GM19455 (cell line): ENCODE measurements at regions not wholly inside any gene's neighbourhood (a gene's known extent, or its start where the extent isn't known, plus 50 kb on each side); places are given as distances from the start of the nearest gene placed in this dataset.

Experiments
- ATAC-seq: cut with Tn5 transposase; IDR thresholded peaks from one replicate; pipeline ENCODE4 v1.9.1; 2021; ENCODE audit not compliant: unreplicated experiment

DNA sequence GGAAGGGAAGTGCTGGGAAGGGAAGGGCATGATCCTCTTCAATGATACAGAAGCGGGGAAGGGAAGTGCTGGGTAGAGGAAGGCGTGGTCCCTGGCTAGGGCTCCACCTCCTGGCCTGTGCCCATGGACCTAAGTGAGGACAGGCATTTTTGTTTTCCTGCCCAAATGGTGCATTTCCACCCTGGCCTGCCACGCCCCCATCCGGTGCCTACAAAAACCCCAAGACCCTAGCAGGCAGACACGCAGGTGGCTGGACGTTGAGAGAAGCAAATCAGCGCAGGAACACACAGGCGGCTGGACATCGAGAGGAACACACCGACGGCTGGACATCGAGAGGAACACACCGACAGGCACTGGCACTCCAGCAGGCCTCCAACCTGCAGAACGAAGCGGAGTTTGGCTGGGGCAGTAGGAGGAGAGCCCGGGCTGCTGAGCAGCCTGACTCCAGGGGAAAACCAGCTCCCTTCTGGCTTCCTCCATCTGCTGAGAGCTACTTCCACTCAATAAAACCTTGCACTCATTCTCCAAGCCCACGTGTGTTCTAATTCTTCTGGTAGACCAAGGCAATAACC, 628.3 kb downstream of the BUD13 start:
- ATAC-seq, result no peak

DNA sequence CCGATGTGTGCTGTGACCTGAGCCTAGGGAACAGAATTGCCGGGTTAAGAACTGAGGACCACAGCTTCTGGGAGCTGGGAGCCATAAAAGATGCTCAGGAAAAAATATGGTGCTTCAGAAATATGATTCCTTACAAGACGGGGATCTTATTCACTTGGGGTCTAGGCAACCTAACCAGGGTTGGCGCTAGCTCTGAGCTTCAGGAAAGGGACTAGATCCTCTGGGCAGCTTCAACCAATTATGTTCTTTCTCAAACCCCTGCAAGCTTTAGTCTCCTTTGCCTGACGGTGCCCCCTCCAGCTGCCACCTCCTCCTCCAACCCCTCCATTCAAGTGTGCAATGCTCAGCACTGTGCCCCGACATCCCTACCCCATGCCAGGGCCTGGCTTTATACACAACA, 634.1 kb upstream of the CADM1 start:
- no peak for ATAC-seq

- no peak for ATAC-seq
Observed at GRCh38 chr11:116137753-116138152, 633.5 kb upstream of the CADM1 start.

- no peak for ATAC-seq
Observed at GRCh38 chr11:116136987-116137674, 632.9 kb upstream of the CADM1 start.

DNA sequence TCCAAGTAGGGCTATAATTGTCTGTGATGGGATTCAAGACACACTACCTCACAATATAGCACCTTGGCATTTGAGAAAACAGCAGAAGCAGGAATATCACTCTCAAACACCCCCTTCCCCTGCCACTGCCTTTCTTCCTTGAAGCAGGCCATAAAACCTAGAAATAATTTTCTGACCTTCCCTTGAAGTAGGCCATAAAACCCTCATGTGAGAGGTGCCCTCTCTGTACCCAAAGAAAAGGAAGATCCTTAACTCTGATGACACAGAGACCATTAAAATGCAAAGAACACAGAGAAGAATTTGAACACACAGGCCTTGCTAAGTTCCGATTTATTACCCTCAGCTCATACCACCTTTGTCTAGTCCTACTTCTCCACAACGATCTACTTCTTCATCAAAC, 631.7 kb upstream of the CADM1 start:
- no peak for ATAC-seq

- ATAC-seq, result no peak
Observed at GRCh38 chr11:116134450-116134849, 630.2 kb upstream of the CADM1 start.

GRCh38 chr11:116132273-116132978, 628.2 kb upstream of the CADM1 start:
- ATAC-seq, result no peak

- ATAC-seq, result no peak
Observed at GRCh38 chr11:116130122-116130521, 625.9 kb upstream of the CADM1 start.

GRCh38 chr11:116129456-116129855, 625.2 kb upstream of the CADM1 start:
- ATAC-seq, result no peak

GRCh38 chr11:116126562-116126961, 622.3 kb upstream of the CADM1 start:
- no peak for ATAC-seq

DNA sequence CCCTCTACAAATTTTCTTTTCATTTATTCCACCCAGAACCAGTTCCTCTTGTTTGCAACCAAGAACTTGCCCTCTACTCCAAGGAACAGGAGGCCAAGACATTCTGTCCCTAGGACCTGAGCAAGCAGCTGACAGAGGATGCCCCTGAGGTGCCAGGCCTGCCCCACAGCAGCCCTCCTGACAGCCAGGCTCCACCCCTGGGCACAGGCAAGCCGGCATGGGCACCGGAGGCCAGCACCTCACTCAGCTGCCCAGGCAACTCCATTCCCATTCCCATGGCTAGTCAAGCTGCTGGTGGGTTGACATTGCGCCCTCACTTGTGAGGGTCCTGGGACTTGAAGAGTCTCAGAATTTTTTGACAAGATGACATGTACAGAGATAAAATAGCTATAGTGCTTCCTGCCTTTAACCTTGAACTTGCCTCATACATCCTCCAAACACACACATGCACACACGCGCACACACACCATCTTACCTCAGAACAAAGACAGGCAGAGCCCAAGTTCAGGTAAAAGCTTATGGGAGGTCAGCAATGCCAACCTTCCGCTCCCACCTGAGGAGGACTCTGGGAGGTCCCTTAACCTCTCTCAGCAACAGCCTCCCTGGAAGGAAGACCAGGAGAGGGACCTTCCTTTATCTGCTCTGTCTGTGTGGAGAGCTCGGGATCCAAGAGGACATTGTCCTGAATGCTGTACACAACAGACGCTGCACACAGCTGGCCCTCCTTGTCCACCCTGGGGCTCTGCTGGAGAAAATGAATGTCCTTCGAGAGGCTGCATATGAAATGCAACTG, 620.9 kb upstream of the CADM1 start:
- no peak for ATAC-seq

- ATAC-seq, result no peak
Observed at GRCh38 chr11:116123739-116124138, 619.5 kb upstream of the CADM1 start.

DNA sequence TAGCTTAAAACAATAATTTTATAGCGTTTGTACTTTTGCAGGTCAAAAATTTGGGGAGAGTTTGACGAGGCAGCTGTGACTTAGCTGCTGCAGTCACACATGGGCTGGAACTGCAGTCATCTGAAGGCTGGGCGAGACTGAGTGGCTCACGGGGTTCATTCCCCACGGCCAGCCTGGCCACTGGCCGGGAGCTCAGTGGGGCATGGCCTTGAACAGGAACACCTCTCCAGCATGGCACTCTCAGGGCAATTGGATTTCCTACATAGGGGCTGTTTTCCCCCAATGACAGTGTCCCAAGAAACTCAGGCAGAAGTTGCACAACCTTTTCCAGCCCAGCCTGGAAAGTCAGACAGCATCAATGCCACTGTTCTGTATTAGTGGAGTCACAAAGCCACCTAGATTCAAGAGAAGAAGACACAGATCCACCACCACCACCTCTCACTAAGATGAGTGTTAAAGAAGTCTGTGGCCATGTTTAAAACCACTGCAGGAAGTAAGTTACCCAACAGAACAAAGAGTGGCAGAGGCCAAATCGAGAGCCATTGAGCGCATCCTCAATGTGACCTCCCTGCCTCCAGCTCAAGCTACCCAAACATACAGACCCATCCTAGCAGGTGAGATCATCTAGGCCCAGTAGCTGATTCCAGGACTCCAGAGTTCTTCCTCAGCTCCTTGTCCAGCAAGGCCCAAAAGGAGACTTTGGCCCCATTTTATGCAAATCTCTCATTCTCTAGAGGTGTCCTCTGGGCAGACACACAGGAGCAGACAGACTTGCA, 618.7 kb upstream of the CADM1 start:
- ATAC-seq, result no peak

DNA sequence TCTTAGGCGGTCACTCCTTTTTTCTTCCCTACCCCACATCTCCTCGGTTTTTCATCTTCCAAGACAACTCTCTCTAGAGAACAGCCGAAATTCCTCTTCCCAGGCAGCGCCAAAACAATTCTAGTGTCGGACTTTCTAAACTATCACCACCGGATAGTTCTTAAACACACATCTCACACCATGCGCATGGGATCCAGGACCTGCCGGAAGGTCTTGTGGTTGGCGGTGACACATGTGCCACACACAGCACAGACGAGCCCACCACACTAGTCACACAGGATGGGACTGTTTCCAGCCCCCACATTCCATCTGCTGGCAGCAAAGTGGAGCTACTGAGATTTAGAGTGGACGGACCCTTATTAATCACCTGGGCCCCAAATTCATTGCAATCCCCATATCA, 614.9 kb upstream of the CADM1 start:
- ATAC-seq, result no peak

DNA sequence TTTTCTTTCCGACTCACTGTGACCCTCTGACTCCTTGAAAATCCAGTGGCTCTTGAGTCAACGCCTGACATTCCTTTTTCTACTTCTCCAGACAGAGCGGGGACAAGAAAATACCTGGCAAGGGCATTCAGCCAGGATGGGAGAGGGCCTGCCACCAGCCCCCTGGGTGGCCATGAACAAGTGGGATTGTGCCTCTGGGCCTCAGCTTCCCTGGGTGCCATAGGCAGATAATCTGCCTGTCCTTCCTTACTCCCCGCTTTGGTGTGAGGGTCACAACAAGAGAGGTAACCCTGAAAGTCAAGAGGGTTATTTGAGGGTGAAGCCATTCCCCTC, 613.9 kb upstream of the CADM1 start:
- ATAC-seq, result no peak

- no peak for ATAC-seq
Observed at GRCh38 chr11:116117331-116118137, 613.3 kb upstream of the CADM1 start.

DNA sequence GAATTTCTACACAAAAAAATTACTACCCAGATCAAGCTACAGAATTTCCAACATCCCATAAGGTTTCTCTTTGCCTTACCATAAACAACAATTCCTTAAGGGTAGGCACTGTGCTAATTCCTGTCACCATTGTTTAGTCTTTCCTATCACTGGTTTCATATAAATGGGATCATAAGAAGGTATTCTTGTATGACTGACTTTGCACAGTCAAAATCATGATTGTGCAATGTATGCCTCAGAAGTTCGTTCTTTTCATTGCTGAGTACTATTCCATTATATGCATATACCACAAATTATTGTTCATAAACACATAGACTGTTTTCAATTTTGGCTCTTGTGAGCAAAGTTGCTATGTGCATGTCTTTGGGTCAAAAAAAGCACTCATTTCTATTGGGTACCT, 611.6 kb upstream of the CADM1 start:
- ATAC-seq, result no peak

DNA sequence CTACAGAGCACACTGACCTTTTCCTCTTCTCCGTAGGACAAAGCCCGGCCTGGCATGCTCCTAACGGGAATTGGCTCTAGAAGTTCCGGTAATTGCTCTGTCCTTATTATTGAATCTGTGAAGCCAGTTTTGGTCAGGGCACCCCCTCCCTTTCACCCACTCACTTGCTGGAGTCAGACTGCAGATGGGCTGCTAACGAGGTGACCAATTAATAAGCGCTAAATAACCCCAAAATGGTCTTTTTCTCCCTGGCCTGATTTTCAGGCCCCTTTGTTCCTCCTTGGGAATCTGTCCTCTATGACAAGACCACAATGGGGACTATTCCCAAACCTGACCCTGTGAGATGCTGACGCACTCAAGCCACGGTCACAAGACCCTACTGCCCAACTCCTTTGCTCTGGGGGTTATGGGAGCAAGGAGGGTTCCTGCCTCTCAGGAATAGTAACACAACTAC, 610.0 kb upstream of the CADM1 start:
- no peak for ATAC-seq

- no peak for ATAC-seq
Observed at GRCh38 chr11:116112087-116112935, 608.1 kb upstream of the CADM1 start.
